ENCODE measurements at regions not wholly inside any gene's neighbourhood (a gene's known extent, or its start where the extent isn't known, plus 50 kb on each side); places are given as distances from the start of the nearest gene placed in this dataset.

DNA sequence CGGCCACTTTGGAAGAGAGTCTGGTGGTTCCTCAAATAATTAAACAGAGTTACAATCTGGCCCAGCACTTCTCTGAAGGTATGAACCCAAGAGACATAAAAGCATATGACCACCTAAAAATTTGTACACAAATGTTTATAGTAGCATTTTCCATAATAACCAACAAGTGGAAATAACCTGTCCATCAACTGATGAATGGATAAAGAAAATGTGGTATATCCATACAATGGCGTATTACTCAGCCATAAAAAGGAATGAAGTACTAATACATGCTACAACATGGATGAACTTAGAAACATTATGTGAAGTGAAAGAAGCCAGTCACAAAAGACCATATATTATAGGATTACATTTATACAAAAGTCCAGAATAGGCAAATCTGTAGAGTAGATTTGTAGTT is 76.0 kb upstream of the RGPD5 start:
- H3K9me3 Mint-ChIP-seq (ENCODE audit: unreplicated experiment), result peaks cover 4% of the 10 kb centered on the region
- H3K4me3 Mint-ChIP-seq (ENCODE audit: unreplicated experiment), result no peak overlapping the region
- H3K27ac Mint-ChIP-seq (ENCODE audit: unreplicated experiment), result no peak overlapping the region
- DNase-seq (ENCODE audit: extremely low spot score, unreplicated experiment), result no peak
- H3K27me3 Mint-ChIP-seq (ENCODE audit: unreplicated experiment), result peaks cover 29% of the 10 kb centered on the region
- no peaks in the 10 kb centered on the region for H3K4me1 Mint-ChIP-seq (ENCODE audit: unreplicated experiment)
- TF ChIP-seq, protein P1, sequence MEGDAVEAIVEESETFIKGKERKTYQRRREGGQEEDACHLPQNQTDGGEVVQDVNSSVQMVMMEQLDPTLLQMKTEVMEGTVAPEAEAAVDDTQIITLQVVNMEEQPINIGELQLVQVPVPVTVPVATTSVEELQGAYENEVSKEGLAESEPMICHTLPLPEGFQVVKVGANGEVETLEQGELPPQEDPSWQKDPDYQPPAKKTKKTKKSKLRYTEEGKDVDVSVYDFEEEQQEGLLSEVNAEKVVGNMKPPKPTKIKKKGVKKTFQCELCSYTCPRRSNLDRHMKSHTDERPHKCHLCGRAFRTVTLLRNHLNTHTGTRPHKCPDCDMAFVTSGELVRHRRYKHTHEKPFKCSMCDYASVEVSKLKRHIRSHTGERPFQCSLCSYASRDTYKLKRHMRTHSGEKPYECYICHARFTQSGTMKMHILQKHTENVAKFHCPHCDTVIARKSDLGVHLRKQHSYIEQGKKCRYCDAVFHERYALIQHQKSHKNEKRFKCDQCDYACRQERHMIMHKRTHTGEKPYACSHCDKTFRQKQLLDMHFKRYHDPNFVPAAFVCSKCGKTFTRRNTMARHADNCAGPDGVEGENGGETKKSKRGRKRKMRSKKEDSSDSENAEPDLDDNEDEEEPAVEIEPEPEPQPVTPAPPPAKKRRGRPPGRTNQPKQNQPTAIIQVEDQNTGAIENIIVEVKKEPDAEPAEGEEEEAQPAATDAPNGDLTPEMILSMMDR (IDR thresholded peaks at IDR 0.05), result no peak
- H3K36me3 Mint-ChIP-seq (ENCODE audit: unreplicated experiment), result no peaks in the 10 kb centered on the region

DNA sequence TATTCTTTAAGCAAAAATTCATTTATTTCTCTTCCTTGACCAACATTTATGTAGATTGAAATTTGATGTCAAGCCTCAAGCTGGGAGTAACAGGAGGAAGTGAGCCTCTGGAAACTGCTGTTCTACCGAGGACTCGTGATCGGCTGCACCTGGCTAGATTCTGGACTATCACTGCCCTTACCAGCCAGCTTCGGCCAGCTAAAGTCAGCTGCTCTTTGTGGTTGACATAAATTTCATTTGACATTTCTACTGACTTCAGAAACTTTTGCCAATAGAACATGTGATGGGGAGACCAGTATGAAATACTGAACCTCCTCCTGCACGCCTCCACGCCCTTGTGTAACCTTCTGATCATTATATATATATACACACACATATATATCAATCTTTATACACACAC is 74.2 kb upstream of the RGPD5 start:
- TF ChIP-seq, protein P1 (IDR thresholded peaks at IDR 0.05), result no peak
- H3K27ac Mint-ChIP-seq (ENCODE audit: unreplicated experiment), result no peak overlapping the region
- peaks cover 4% of the 10 kb centered on the region for H3K9me3 Mint-ChIP-seq (ENCODE audit: unreplicated experiment)
- H3K36me3 Mint-ChIP-seq (ENCODE audit: unreplicated experiment), result peaks cover 2% of the 10 kb centered on the region
- peaks cover 39% of the 10 kb centered on the region for H3K27me3 Mint-ChIP-seq (ENCODE audit: unreplicated experiment)
- H3K4me3 Mint-ChIP-seq (ENCODE audit: unreplicated experiment), result no peak overlapping the region
- DNase-seq (ENCODE audit: extremely low spot score, unreplicated experiment), result peak; percentile 25
- H3K4me1 Mint-ChIP-seq (ENCODE audit: unreplicated experiment), result no peaks in the 10 kb centered on the region

DNA sequence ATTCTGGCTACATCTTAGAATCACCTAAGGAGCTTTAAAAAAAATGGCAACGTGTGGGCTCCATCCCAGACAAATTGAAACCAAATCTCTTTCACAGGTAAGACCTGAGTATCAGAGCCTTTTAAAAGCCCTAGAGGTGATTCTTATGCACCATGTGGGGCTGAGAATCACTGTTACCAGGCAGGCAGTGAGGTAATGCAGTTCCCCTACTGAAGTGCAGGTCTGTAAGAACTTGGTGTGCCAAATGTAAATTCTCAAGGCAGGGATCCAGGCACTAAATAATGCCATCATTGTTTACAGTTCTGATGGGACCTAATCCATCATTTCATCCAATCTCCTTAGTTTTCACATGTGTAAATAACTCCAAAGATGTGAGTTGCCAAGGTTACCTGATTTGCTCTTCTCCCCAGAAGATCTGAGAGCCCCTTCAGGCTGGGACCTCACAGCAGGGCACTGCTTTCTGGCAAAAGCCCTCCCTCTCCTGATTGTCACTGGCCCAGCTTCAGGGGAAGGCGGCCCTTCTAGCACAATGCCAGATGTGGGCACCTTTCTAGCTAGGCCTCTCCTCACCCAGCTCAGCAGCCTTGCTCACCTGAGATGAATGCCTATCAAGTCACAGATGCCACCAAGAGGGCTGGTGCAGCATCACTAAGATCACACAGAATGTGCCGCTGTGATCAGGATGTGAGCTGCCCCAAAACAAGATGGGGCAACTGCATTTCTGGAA is 73.6 kb upstream of the RGPD5 start:
- Mint-ChIP-seq H3K27me3 (ENCODE audit: unreplicated experiment) (peaks cover 41% of the 10 kb centered on the region), H3K4me1 (ENCODE audit: unreplicated experiment) (no peaks in the 10 kb centered on the region), H3K9me3 (ENCODE audit: unreplicated experiment) (peaks cover 4% of the 10 kb centered on the region), H3K27ac (ENCODE audit: unreplicated experiment) (no peak overlapping the region), H3K4me3 (ENCODE audit: unreplicated experiment) (no peak overlapping the region), H3K36me3 (ENCODE audit: unreplicated experiment) (peaks cover 2% of the 10 kb centered on the region)
- TF ChIP-seq, protein P1 (IDR thresholded peaks at IDR 0.05), result no peak
- peak; percentile 63 for DNase-seq (ENCODE audit: extremely low spot score, unreplicated experiment)

DNA sequence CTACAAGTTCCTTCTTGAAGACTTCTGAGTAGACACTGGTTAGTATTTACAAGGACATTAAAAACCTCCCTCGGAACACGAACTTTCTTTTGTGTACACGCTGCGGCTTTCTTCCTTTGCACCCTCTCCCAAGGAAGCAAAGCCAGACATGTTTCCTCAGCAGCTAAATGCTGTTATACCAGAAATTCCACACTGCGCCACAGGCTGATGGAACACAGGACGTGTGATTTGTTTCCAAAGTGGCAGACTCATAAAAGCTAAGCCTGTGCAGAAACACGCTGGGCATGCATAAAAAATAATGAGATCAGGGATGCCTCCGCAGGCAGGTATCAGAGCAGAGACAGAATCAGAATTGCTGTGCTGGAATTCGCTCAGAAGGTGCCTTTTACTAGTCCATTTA is 73.0 kb upstream of the RGPD5 start:
- Mint-ChIP-seq H3K27ac (ENCODE audit: unreplicated experiment) (no peak overlapping the region), H3K36me3 (ENCODE audit: unreplicated experiment) (peaks cover 2% of the 10 kb centered on the region), H3K4me3 (ENCODE audit: unreplicated experiment) (no peak overlapping the region), H3K27me3 (ENCODE audit: unreplicated experiment) (peaks cover 38% of the 10 kb centered on the region), H3K4me1 (ENCODE audit: unreplicated experiment) (no peaks in the 10 kb centered on the region), H3K9me3 (ENCODE audit: unreplicated experiment) (peaks cover 4% of the 10 kb centered on the region)
- no peak for DNase-seq (ENCODE audit: extremely low spot score, unreplicated experiment)
- TF ChIP-seq, protein P1 (IDR thresholded peaks at IDR 0.05), result no peak

- H3K27ac Mint-ChIP-seq (ENCODE audit: unreplicated experiment), result no peak overlapping the region
- H3K4me3 Mint-ChIP-seq (ENCODE audit: unreplicated experiment), result no peak overlapping the region
- TF ChIP-seq, protein P1 (IDR thresholded peaks at IDR 0.05), result no peak
- H3K4me1 Mint-ChIP-seq (ENCODE audit: unreplicated experiment), result peaks cover 3% of the 10 kb centered on the region
- peaks cover 38% of the 10 kb centered on the region for H3K27me3 Mint-ChIP-seq (ENCODE audit: unreplicated experiment)
- peaks cover 4% of the 10 kb centered on the region for H3K9me3 Mint-ChIP-seq (ENCODE audit: unreplicated experiment)
- peak; percentile 71 for DNase-seq (ENCODE audit: extremely low spot score, unreplicated experiment)
- peaks cover 2% of the 10 kb centered on the region for H3K36me3 Mint-ChIP-seq (ENCODE audit: unreplicated experiment)
Observed at GRCh38 chr2:109721626-109722025, 72.5 kb upstream of the RGPD5 start.
